Natural killer cell (primary cell): ENCODE measurements at regions not wholly inside any gene's neighbourhood (a gene's known extent, or its start where the extent isn't known, plus 50 kb on each side); places are given as distances from the start of the nearest gene placed in this dataset.
"Not testable (repeated sequence)": the region's sequence is repeated elsewhere in the genome, so short reads cannot be mapped to it uniquely, and the experiment has no call there.

ENCODE experiments used
- ATAC-seq, 3 donors: fragments of 150-1000 bp in 2 of 3; fragments of 200-7000 bp in 1 of 3; cut with Tn5 transposase; 1 replicate in 1 of 3; 2 replicates in 2 of 3; pipeline ENCODE4 v1.10.0; 2021; ENCODE audit warnings: mild to moderate bottlenecking in 2 of 3, moderate library complexity in 2 of 3
- DNase-seq, 2 donors: peaks; one replicate each; pipeline versions ENCODE4 v3.0.0 to v3.0.0-alpha.2; 2013 to 2021; ENCODE audit warnings: mixed read lengths in 1 of 2
- H3K27ac ChIP-seq: one replicate; pipeline ENCODE4 v1.5.1; 2013; ENCODE audit warnings: mild to moderate bottlenecking, low read length
- H3K27me3 ChIP-seq: one replicate; pipeline ENCODE4 v1.6.1; 2013; ENCODE audit warnings: low read length; ENCODE audit not compliant: control insufficient read depth, insufficient read depth
- H3K36me3 ChIP-seq: one replicate; pipeline ENCODE4 v1.6.1; 2013; ENCODE audit warnings: low read length; ENCODE audit not compliant: control insufficient read depth, insufficient read depth
- H3K4me1 ChIP-seq: one replicate; pipeline ENCODE4 v1.6.1; 2013; ENCODE audit warnings: low read length; ENCODE audit not compliant: control insufficient read depth, insufficient read depth
- H3K4me3 ChIP-seq: one replicate; pipeline ENCODE4 v1.5.1; 2013; ENCODE audit warnings: low read length
- H3K9me3 ChIP-seq: one replicate; pipeline ENCODE4 v1.6.1; 2013; ENCODE audit warnings: low read length; ENCODE audit not compliant: control insufficient read depth, insufficient read depth
- H3K27ac Mint-ChIP-seq, 2 donors: one replicate each; pipeline ENCODE4 v1.8.0; 2022; ENCODE audit warnings: mild to moderate bottlenecking in 2 of 2, mixed read lengths in 2 of 2, moderate library complexity in 1 of 2
- H3K27me3 Mint-ChIP-seq, 2 donors: one replicate each; pipeline ENCODE4 v1.8.0; 2022; ENCODE audit warnings: low read depth in 2 of 2, mixed read lengths in 2 of 2
- H3K36me3 Mint-ChIP-seq: one replicate; pipeline ENCODE4 v1.8.0; 2022; ENCODE audit warnings: mixed read lengths
- H3K4me1 Mint-ChIP-seq, 2 donors: one replicate each; pipeline ENCODE4 v1.8.0; 2022; ENCODE audit warnings: mixed read lengths in 2 of 2
- H3K4me3 Mint-ChIP-seq: one replicate; pipeline ENCODE4 v1.8.0; 2022; ENCODE audit warnings: mild to moderate bottlenecking, moderate library complexity, mixed read lengths
- H3K9me3 Mint-ChIP-seq, 2 donors: one replicate each; pipeline ENCODE4 v1.8.0; 2022; ENCODE audit warnings: mixed read lengths in 2 of 2
- WGBS: methylation state at CpG from one replicate; pipeline ENCODE4 v1.1.7; 2013; ENCODE audit warnings: missing lambda C conversion rate; ENCODE audit not compliant: insufficient coverage; 5-methylcytosine and 5-hydroxymethylcytosine counted together
- intact Hi-C: fragments of 100-400 bp; cut with micrococcal nuclease; formaldehyde crosslinking; loops from one replicate; pipeline ENCODE4 v1.14.2; 2022
- TF ChIP-seq, protein P1 (sequence below): fragments of 200-600 bp; IDR thresholded peaks from one replicate; pipeline ENCODE4 v1.8.0; 2022; ENCODE audit warnings: antibody characterized with exemption

DNA sequence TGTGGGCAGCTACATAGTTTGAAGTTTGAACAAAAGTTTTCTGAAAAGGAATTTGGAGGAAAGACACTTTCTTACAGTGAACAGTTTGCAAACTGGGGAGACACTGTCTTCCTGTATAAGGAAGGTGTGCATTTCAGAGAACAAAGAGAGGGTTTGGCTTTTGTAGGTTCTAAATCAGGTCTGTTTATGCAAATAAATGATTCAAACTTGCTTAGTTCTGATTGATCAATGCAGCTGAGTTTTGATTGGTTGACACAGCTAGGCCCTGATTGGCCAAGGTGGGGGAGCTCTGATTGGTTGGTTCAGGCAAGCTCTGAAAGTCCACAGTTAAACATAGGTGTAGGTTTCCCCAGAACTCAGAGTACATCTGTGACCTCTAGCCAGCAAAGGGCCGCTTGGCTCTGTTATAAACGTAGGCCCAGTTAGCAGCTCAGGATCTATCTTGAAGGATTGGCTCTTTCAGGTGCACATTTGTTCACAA is 63.0 kb upstream of the ENPP6 start:
- H3K9me3 ChIP-seq = no peaks in the 10 kb centered on the region
- DNase-seq = peak in 1 of 2 donors; percentile 53
- H3K9me3 Mint-ChIP-seq = no peaks in the 10 kb centered on the region
- WGBS = 96% methylated on average over 2 of the region's 2 CpGs
- H3K4me3 Mint-ChIP-seq = no peak overlapping the region
- no peaks in the 10 kb centered on the region for H3K27me3 Mint-ChIP-seq
- no peak for ATAC-seq
- peak overlapping the region in 1 of 2 donors; percentile 72 for H3K27ac Mint-ChIP-seq
- peaks cover 16 to 17% of the 10 kb centered on the region in 2 donors for H3K4me1 Mint-ChIP-seq
- H3K27me3 ChIP-seq = no peaks in the 10 kb centered on the region
- intact Hi-C loops = no loop called here
- H3K4me1 ChIP-seq = peaks cover 24% of the 10 kb centered on the region
- no peak overlapping the region for H3K27ac ChIP-seq
- TF ChIP-seq, protein P1, sequence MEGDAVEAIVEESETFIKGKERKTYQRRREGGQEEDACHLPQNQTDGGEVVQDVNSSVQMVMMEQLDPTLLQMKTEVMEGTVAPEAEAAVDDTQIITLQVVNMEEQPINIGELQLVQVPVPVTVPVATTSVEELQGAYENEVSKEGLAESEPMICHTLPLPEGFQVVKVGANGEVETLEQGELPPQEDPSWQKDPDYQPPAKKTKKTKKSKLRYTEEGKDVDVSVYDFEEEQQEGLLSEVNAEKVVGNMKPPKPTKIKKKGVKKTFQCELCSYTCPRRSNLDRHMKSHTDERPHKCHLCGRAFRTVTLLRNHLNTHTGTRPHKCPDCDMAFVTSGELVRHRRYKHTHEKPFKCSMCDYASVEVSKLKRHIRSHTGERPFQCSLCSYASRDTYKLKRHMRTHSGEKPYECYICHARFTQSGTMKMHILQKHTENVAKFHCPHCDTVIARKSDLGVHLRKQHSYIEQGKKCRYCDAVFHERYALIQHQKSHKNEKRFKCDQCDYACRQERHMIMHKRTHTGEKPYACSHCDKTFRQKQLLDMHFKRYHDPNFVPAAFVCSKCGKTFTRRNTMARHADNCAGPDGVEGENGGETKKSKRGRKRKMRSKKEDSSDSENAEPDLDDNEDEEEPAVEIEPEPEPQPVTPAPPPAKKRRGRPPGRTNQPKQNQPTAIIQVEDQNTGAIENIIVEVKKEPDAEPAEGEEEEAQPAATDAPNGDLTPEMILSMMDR = no peak
- no peaks in the 10 kb centered on the region for H3K36me3 ChIP-seq
- H3K4me3 ChIP-seq = no peak overlapping the region
- no peaks in the 10 kb centered on the region for H3K36me3 Mint-ChIP-seq

DNA sequence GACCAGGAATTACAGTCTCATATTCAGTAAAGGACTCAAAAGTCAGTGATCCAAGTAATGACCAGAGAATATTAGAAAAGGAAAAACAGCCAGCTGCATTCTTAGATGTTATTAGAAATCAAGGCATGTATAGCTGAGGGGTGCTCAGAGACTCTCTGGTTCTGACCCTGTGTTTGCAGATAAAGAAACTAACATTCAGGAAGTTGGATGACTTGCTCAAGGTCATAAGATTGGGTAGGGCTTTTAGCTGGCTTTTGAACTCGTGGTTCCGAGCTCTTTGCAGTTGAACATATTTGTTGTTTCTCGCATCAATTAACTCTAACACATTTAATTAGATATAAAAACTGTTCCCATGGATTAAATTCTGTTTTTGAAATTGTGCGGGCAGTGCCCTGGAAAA is 62.5 kb upstream of the ENPP6 start:
- Histone ChIP-seq H3K4me1 (peaks cover 24% of the 10 kb centered on the region), H3K27ac (no peak overlapping the region), H3K9me3 (no peaks in the 10 kb centered on the region), H3K4me3 (no peak overlapping the region), H3K36me3 (no peaks in the 10 kb centered on the region), H3K27me3 (no peaks in the 10 kb centered on the region)
- H3K4me1 Mint-ChIP-seq = peaks cover 16 to 17% of the 10 kb centered on the region in 2 donors
- H3K27me3 Mint-ChIP-seq = no peaks in the 10 kb centered on the region
- no peak for DNase-seq
- H3K36me3 Mint-ChIP-seq = no peaks in the 10 kb centered on the region
- 98% methylated on average over 2 of the region's 4 CpGs for WGBS
- H3K27ac Mint-ChIP-seq = no peak overlapping the region
- H3K9me3 Mint-ChIP-seq = no peaks in the 10 kb centered on the region
- H3K4me3 Mint-ChIP-seq = no peak overlapping the region
- intact Hi-C loops = no loop called here
- TF ChIP-seq, protein P1 = no peak
- ATAC-seq = no peak

DNA sequence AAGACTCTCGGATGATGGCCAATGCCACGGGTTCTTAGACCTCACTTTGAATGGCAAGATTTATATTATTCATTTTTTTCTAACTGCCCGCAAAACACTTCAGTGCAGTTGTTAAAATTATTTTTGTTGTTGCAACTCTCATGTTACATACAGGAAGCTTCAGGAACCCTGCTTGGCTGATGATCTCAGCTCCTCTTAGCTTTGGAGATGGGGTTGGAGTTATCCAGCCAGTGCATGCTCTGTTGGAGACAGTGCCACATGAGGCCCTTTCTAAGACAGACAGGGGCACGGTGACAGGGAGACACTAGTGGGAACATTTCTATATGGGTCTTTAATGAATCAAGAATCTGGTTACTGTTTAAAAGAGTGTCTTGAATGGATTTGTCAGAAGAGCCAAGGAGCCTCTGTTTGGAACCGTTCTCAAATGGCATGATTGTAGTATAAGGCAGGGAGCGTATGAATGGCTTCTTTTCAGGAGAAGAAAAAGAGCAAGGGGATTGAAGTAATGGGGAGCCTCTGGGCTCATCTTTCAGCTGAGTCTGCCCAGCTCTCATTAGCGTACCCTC is 61.9 kb upstream of the ENPP6 start:
- H3K27me3 ChIP-seq = no peaks in the 10 kb centered on the region
- Mint-ChIP-seq H3K36me3 (no peaks in the 10 kb centered on the region), H3K27ac (no peak overlapping the region), H3K4me3 (no peak overlapping the region), H3K4me1 (peaks cover 16 to 17% of the 10 kb centered on the region in 2 donors), H3K27me3 (no peaks in the 10 kb centered on the region), H3K9me3 (no peaks in the 10 kb centered on the region)
- H3K9me3 ChIP-seq = no peaks in the 10 kb centered on the region
- H3K27ac ChIP-seq = no peak overlapping the region
- 94% methylated on average over 6 of the region's 7 CpGs for WGBS
- no peak overlapping the region for H3K4me3 ChIP-seq
- DNase-seq (no peak), ATAC-seq (no peak)
- H3K4me1 ChIP-seq = peaks cover 24% of the 10 kb centered on the region
- intact Hi-C loops = no loop called here
- no peaks in the 10 kb centered on the region for H3K36me3 ChIP-seq
- TF ChIP-seq, protein P1 = no peak

DNA sequence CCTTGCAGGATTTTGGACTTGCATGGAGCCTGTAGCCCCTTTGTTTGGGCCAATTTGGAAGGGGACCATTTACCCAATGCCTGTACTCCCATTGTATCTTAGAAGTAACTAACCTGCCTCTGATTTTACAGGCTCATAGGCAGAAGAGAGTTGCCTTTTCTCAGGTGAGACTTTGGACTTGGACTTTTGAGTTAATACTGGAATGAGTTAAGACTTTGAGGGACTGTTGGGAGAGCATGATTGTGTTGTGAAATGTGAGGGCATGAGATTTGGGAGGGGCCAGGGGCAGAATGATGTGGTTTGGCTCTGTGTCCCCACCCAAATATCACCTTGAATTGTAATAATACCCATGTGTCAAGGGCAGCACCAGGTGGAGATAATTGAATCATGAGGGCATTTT is 60.1 kb upstream of the ENPP6 start:
- peaks cover 13% of the 10 kb centered on the region for H3K4me1 ChIP-seq
- DNase-seq, H3K27ac Mint-ChIP-seq, H3K36me3 ChIP-seq, ATAC-seq, H3K36me3 Mint-ChIP-seq, H3K9me3 Mint-ChIP-seq, H3K4me3 Mint-ChIP-seq, H3K27me3 ChIP-seq, H3K9me3 ChIP-seq, H3K27me3 Mint-ChIP-seq, intact Hi-C loops, H3K27ac ChIP-seq, H3K4me3 ChIP-seq: not testable (repeated sequence)
- peaks cover 12 to 14% of the 10 kb centered on the region in 2 donors for H3K4me1 Mint-ChIP-seq

DNA sequence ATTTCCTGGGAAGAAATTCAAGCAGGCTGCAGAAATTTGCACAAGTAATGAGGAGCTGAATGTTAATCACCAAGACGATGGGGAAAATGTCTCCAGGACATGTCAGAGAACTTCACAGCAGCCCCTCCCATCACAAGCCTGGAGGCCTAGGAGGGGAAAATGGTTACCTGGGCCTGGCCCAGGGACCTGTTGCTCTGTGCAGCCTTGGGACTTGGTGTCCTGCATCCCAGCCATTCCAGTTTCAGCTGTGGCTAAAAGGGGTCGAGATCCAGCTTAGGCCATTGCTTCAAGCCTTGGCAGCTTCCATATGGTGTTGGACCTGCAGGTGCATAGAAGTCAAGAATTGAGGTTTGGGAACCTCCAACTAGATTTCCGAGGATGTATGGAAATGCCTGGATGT is 59.3 kb upstream of the ENPP6 start:
- H3K27me3 ChIP-seq = not testable (repeated sequence)

DNA sequence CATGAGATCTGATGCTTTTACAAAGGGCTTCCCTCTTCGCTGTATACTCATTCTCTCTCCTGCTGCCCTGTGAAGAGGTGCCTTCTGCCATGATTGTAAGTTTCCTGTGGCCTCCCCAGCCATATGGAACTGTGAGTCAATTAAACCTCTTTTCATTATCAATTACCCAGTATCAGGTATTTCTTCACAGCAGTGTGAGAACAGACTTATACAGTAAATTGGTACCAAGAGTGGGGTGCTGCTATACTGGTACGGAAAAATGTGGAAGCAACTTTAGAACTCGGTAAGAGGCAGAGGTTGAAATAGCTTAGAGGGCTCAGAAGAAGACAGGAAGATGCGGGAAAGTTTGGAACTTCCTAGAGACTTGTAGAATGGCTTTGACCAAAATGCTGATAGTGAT is 58.7 kb upstream of the ENPP6 start:
- H3K36me3 ChIP-seq, intact Hi-C loops, DNase-seq, H3K9me3 ChIP-seq, H3K4me3 Mint-ChIP-seq, H3K27ac Mint-ChIP-seq, H3K4me1 Mint-ChIP-seq, H3K36me3 Mint-ChIP-seq, H3K4me1 ChIP-seq, H3K27me3 ChIP-seq, H3K4me3 ChIP-seq, ATAC-seq, H3K27ac ChIP-seq, H3K27me3 Mint-ChIP-seq, H3K9me3 Mint-ChIP-seq: not testable (repeated sequence)
- 74% methylated on average over 4 of the region's 4 CpGs for WGBS

More for the DNA sequence above, 59.3 kb upstream of the ENPP6 start:
- H3K4me3 Mint-ChIP-seq, H3K27me3 Mint-ChIP-seq, H3K36me3 Mint-ChIP-seq, H3K9me3 Mint-ChIP-seq, H3K36me3 ChIP-seq, ATAC-seq, H3K4me1 Mint-ChIP-seq, DNase-seq, H3K4me3 ChIP-seq, intact Hi-C loops, H3K9me3 ChIP-seq, H3K27ac Mint-ChIP-seq, H3K27ac ChIP-seq, H3K4me1 ChIP-seq: not testable (repeated sequence)
- WGBS = 90% methylated on average over 3 of the region's 3 CpGs
